NCI-H460 (cell line): ENCODE measurements at regions not wholly inside any gene's neighbourhood (a gene's known extent, or its start where the extent isn't known, plus 50 kb on each side); places are given as distances from the start of the nearest gene placed in this dataset.

Experiments used
- DNase-seq: peaks from one replicate; pipeline ENCODE4 v3.0.0-alpha.2; 2016; ENCODE audit warnings: low read depth; ENCODE audit errors: extremely low read depth

DNA sequence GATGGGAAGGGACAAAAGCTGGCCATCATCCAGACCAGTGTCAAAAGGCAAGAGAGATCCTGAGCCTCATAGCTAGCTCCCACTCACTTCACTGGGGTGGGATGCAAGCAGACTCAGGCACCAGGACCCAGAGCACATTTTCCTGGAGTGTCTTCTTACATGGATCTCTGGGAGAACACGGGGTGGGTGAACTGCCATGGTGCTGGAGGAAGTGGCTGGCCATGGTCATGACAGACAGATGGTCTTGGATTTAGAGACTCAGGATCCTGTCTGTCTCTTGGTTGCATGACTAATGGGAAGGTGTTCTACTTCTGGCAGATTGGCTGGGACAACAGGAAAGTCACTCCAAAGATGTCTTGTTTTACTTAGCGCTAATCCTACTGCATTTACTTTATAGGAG lies 311.5 kb downstream of the ATP23 start:
- DNase-seq: no peak

DNA sequence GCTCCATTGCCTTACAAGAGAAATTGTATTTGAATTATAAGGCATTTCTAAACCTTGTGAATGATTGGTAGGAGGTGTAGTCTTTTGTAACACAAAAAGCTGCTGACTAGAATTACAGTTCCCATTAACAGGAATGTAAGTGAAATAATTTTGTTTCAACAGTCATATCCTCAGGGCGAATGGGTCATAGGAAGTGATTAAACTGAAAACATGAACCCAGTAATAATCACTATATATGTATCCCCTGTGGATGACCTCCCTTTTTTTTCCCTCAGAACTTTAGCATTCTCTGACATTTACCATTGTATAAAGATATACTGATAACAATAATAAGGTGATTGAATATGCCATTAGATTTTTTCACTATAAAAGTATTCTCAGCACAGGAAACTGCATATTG lies 312.3 kb downstream of the ATP23 start:
- no peak for DNase-seq

DNA sequence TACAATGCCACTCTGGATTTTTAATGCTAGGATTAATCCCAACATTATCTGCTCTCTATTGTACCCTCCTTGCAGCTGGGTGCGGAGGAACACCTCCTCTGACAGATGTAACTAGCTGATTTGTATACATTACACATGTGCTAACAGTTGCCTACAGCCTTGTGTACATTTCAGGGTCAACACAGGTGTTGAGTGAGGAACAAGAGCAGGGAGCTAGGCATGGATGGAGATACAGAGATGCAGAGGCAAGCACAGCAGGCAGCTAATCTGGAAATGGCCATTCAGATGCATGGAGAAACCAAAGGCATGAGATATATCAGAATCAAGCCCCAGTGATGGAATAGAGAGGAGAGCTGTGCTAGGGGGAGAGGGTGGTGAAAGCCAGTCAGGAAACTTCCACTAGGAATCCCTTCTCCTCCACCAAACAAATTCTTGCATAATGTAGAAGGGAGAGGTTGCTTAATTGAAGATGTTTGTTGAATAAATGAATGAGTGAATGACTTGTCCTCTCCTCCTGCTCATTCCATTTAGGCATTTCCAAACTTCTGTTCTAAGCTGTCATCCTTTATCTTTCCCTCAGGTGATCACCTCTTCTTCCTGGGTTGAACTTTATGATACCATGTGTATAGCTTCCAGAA lies 313.2 kb downstream of the ATP23 start:
- no peak for DNase-seq

DNA sequence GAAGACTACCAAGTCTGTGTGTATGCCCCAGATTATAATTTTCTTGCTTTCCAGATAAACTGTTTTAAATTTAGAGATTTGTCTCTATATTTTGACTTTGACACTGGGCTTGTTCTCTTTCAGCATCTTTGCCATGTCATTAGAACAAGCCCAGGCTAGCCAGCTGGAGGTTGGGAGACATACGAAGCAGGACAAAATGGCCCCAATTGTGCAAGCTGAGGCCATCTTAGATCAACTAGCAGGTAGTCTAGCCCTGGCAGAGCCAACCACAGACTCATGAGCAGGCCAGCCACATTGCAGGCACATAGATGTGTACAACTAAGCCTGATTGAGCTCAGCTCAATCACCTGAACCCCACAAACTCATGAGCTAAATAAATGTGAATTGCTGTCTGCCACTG lies 321.4 kb downstream of the ATP23 start:
- DNase-seq: no peak

DNA sequence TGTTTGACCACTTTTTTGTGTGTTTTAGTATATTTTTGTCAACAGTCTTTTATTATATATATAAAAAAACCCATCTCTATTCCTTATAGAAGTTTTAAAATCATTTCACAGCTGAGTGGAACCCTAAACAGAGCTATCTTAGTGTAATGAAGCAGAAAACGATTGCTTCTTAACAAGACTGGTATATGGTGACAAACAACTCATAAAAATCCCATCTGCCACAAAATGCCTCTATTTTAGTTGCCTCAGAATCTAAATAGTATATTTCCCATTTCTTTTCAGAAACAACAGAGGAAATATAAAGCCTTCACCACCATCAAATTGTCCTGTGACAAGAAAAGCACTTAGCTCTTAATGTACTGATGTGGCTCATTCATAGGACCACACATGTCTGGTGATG lies 322.4 kb downstream of the ATP23 start:
- DNase-seq: no peak

DNA sequence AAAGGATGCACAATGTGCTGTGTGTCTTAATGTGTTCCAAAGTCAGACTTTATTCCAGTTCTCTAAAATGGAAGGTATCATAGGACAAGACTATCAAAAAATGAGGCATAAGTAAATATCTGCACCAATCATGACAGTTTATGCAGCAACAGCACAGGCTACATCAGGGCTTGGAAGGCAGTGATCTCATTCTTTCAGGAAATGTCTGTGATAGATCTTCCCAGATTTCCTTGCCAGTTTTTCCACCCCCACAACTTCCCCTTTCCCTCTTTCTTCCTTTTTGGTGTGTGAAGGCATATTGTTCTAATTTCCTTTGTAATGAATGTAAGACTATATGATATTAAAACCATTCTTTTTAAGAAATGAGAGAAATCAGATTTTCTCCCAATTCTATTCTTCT lies 326.7 kb downstream of the ATP23 start:
- DNase-seq: no peak

DNA sequence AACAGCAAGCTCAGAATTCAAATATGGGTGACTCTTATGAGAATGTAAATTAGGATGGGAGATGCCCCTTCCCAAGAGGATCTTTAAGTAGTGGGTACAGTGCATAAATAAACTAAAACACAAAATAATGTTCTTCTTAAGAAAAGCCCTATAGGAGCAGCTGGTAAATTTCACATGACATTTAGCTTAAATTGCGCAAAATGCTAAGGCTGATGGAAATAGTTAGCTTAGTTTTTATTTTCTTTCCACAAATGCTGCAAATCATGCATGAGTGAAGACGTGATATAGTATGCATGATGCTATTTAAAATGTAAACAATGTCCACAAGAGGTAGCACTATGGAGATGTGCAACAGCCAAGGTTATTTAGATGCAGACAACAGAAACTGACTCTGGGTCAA lies 328.1 kb downstream of the ATP23 start:
- no peak for DNase-seq

DNA sequence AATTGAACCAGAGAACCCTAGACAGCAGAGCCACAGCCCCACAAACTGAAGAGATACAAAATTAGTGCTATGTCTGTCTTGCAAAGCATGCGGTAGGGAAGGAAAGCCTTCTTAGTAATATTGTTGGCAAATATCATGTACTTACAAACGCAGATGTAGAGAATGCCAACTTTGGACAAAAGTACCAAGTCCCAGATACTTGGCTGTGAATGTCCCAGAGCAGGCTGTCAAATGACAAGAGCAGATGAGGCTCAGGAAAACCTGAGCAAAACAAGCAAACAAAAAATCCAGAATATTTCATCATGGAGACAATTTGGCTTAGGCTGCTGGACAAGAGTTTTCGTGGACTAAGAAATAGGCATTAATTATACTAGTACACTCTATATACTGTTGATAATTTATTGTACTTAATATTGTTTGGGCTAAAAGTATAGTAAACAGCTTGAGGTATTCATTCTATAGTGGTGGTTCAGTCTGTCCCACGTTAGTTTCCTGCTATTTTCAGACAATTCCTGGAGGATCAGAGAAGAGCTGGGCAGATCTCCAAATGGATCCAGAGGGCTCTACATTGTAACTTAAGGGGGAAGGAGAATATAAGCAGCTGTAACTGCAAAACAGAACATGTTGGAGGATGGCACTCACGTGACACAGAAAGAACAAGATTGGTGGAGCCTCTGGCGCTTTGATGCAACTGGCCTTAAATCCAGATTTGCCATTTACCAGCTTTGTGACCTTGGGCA lies 329.8 kb downstream of the ATP23 start:
- no peak for DNase-seq

DNA sequence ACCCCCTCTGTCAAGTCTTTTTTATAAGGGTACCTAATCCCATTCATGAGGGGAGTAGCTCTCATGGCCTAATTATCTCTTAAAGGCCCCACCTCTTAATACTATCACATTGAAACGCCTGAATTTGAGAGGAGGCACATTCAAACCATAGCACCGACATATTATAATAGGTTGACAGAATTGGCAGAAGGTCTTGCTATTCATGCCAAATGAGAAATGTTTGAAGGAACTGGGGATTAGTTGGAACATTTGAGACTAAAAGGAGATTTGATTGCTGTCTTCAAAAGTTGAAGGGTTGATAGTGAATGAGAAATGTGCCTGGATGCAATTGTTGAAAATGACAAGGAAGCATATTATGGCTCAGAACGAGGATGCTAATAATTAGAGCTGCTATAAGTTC lies 331.1 kb downstream of the ATP23 start:
- no peak for DNase-seq

DNA sequence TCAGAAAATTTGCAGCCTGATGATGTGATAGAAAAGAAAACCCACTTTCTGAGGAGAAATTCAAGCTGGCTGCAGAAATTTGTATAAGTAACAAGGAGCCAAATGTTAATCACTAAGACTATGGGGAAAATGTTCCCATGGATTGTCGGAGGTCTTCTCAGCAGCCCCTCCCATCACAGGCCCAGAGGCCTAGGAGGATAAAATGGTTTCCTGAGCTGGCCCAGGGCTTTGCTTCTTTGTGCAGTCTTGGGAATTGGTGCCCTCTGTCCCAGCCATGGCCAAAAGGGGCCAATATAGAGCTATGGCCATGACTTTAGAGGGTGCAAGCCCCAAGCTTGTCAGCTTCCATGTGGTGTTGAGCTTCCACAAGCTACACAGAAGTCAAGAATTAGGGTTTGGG lies 335.9 kb downstream of the ATP23 start:
- no peak for DNase-seq

DNA sequence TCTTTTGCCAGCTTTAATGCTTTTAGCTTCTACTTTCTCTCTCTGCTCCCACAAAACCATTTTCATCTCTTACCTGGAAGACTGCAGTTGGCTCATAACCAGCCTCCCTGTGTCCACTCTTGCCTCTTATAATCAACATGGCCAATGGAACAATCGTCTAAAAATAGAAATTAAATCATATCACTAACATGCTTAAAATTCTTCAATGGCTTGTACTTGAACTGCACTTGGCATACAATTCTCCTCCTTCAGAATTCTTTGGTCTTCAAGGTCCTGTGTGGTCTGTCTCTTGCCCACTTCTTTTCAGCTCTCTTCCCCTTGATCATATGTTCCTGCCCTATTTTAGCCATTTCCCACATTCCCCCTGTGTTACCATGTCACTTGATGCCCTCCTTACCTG lies 342.2 kb downstream of the ATP23 start:
- no peak for DNase-seq

DNA sequence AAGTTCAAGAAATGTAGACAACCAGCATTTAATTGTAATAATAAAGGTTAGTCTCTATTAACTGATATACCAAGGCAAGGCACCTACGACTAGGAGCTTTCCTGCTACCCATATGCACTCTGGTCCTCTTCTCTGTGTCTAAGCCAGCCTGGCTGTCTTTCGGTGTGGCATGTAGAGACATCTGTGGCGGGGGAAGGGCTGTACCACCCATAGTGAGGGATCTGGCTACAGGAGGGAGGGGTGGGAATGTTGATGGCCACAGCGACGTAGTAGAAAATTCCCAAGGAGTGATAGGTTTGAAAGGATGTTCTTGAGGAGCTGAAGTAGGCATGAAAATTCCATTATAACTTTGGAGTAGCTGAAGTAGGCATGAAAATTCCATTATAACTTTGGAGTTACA lies 344.2 kb downstream of the ATP23 start:
- no peak for DNase-seq

DNA sequence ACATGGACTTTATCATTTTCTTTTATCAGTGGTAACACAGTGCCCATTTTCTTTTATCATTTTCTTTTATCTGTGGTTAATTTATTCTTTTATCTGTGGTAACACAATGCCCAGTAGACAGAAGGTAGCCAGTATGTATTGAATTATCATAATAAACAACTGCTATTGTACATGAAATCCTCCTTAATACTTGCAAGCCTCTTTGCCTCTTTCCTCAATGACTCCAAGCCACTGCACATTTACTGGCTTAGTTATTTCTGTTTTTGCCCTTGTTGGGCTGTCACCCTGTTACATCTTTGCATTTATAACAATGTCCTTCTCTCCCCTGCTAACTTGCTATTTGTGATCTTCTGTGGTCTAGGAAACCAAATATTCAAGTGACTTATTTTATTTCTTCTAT lies 345.0 kb downstream of the ATP23 start:
- DNase-seq: no peak

DNA sequence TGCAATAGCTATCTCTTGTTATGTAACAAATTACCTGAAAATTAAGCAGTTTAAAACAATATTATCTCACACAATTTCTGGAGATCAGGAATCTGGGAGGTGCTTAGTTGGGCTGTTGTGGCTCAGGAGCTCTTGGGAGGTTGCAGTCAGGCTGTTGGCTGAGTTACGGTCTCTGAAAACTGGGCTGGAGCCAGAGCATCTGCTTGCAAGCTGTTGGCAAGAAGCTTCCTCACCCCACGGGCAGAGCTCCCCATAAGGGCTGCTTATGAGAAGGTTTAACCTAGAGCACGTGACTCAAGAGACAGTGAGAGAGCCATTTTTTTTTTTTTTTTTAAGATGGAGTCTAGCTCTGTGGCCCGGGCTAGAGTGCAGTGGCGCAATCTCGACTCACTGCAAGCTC lies 346.8 kb downstream of the ATP23 start:
- DNase-seq: no peak

DNA sequence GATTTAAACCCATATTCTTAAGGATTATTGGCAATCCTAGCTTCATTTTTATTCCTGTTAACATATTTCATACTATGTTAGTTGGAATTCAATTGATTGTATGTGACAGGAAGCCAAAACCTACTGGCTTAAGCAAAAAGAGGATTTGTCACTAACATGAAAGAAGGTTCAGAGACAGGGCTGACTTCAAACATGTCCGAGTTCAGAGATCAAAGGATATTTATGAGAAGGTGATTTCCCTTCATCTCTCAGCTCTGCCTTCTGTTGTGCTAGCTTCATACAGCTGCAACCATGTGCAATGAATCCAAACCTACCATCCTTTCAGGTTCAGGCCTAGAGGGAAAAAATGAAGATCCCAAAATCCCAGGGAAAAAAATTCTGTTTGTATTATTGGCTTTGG lies 349.7 kb downstream of the ATP23 start:
- no peak for DNase-seq

DNA sequence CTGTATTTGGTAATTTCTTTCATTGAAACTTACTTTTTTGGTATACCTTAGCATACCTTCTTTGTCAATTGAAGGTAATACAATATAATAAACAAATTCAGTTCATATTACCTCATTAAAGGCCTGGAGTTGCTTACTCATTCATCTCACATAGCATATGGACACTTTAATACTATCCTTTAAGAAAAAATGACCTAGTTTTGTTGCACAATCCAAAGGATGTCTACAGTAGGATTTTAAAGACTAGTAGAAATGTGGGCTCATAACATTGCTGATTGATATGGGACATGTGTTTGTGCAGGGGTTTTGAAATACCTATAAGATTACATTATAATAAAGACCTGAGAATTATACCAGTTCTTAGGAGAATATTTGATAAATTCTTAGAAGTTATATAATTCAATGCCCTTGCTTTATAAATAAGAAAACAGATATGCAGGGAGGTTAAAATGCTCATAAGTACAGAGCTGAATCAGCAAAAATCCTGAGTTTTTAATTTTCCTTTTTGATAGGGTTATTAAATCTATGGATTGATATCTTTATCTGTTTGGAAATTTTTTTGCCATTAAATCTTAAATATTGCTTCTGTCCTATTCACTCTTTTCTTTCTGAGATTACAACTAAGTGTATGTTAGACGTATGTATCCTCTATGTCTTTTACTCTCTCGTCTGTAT lies 352.1 kb downstream of the ATP23 start:
- no peak for DNase-seq

DNA sequence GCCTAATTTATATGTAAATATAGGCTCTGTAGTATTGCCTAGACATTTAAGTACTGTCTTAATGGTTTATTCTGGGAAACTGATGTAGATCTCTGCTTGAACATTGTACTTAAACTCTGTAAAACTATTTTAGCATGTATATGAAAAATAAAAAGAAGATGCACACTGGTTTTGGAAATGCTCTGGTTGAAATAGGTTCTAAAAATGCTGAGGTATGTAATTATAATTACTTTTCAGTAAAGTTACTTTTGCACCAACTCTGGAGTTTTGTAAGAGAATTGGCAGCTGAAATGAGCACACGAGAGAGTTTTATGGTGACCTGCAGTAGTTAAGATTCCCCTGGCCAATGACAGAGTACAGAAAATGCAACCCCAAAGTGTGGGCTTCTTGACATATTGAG lies 353.9 kb downstream of the ATP23 start:
- no peak for DNase-seq

DNA sequence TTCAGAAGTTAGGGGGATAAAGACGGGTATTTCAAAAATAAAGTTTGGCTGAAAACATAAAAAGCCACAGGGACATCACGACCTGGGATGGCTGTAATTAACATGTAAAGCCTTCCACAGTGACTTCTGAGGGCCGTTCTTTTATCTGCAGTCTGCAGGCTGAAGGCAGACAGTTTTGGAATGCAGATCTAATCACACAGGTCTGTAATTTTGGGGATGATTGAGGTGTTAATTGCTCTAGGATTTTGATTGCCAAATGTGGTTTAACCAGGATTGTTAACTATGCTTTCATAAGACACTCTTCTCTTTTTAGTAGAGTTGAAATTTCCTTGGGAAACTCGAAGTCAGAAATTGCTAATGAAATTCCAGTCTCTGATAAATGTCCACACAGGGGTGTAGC lies 355.5 kb downstream of the ATP23 start:
- DNase-seq: no peak

DNA sequence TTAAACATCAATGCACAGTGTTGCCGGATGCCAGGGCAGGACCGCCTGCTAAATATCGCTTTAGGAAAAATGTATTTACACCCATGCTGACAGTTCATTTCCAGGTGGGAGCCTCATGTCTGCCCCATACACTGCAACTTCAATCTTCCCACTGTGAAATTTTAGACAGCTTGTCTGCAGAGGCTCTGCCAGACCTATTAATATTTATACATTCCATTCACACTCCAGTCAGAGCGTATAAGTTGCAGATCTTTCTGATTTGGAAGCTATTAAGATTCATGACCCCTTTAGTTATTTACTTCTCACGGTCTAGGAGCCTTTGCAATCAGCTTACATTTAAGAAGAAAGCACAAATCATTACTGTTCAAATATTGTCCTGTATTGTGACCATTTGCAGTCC lies 357.4 kb downstream of the ATP23 start:
- no peak for DNase-seq

DNA sequence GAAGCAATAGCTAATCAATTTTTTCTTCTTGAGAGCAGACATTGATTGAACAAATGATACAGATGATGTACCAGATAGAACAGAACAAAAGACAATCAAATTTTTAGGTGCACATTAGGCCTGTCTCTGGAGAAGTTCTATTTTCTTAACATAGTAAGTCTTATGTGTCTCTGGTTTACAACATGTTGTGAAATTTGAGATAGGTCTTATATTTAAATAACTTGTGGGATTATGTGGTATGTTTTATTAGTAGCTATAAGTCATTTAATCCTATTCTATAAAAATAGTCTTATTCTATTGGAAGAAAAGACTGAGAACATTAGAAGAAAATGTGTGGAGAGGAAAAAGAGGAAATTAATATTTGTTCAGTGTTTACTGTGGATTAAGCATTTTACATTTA lies 358.0 kb downstream of the ATP23 start:
- no peak for DNase-seq

DNA sequence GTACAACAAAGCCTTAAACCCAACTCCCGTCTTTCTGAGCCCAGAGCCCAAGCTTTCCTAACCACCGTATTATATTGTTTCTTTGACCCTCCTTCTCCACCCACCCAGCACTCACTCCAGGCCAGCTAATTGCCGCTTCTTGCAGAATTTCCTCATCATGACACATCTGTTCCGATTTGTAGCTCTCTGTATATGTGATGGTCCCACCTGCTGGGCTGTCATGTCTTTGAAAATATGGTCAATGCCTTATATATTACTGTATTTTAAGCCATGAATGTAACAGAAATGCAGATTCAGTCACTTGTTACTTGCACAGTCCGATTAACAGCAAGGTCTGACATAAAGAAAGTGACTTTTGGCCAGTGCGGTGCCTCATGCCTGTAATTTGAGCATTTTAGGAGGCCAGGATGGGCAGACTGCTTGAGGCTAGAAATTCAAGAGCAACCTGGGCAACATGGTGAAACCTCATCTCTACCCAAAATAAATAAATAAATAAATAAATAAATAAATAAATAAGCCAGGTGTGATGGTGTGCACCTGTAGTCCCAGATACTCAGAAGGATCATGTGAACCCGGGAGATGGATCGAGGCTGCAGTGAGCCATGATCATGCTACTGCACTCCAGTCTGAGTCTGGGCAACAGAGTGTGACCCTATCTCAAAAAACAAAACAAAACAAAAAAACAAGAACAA lies 359.8 kb downstream of the ATP23 start:
- DNase-seq: no peak

DNA sequence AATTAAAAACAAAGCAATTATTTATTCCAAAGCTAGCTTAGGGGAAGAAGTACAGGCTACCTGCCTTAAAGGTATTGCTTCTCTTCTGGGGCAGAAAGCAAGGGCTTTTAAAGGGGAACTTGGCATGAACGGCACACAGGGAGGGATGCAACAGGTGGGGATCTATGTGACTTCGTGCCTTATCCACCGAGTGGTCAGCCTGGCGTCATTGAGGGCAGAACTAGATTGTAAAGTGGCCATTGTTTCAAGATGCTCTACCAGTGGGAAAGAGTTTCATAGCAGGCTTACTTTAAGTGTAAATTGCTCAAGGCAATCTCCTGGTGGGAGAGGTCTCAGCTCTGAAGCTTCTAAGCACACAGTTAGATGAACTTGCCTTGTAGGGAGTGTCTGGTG lies 360.4 kb downstream of the ATP23 start:
- no peak for DNase-seq
